ENCODE measurements at regions not wholly inside any gene's neighbourhood (a gene's known extent, or its start where the extent isn't known, plus 50 kb on each side); places are given as distances from the start of the nearest gene placed in this dataset.

GRCh38 chr3:177510693-177511216 is 313.5 kb upstream of the TBL1XR1 start:
- intact Hi-C loops (cut with DNase I): no loop called here
- H3K4me3 ChIP-seq: no peak overlapping the region
- peaks cover 0 to 14% of the 10 kb centered on the region in 2 donors for H3K4me1 ChIP-seq
- H3K36me3 ChIP-seq: no peaks in the 10 kb centered on the region
- H3K27me3 ChIP-seq: no peaks in the 10 kb centered on the region
- TF ChIP-seq CTCF (IDR thresholded peaks at IDR 0.05): no peak
- no peaks in the 10 kb centered on the region for H3K9me3 ChIP-seq
- DNase-seq (ENCODE audit: low spot score in 2 of 2): no peak
- H3K27ac ChIP-seq: no peak overlapping the region

GRCh38 chr3:177512945-177513814 is 315.9 kb upstream of the TBL1XR1 start:
- H3K4me1 ChIP-seq: peaks cover 5 to 23% of the 10 kb centered on the region in 2 donors
- no peaks in the 10 kb centered on the region for H3K36me3 ChIP-seq
- intact Hi-C loops (cut with DNase I): no loop called here
- no peak for TF ChIP-seq CTCF (IDR thresholded peaks at IDR 0.05)
- no peaks in the 10 kb centered on the region for H3K27me3 ChIP-seq
- no peak for DNase-seq (ENCODE audit: low spot score in 2 of 2)
- H3K4me3 ChIP-seq: no peak overlapping the region
- peak overlapping the region; percentile 42 to 60 for H3K27ac ChIP-seq
- no peaks in the 10 kb centered on the region for H3K9me3 ChIP-seq

- Histone ChIP-seq H3K36me3 (no peaks in the 10 kb centered on the region), H3K4me1 (peaks cover 5 to 23% of the 10 kb centered on the region in 2 donors), H3K4me3 (no peak overlapping the region), H3K9me3 (no peaks in the 10 kb centered on the region), H3K27ac (no peak overlapping the region), H3K27me3 (no peaks in the 10 kb centered on the region)
- intact Hi-C loops (cut with DNase I): no loop called here
- TF ChIP-seq CTCF (IDR thresholded peaks at IDR 0.05): no peak
- no peak for DNase-seq (ENCODE audit: low spot score in 2 of 2)
Observed at GRCh38 chr3:177513815-177514610, 316.7 kb upstream of the TBL1XR1 start.

GRCh38 chr3:177514611-177515499 is 317.6 kb upstream of the TBL1XR1 start:
- no peak for TF ChIP-seq CTCF (IDR thresholded peaks at IDR 0.05)
- no peak for DNase-seq (ENCODE audit: low spot score in 2 of 2)
- no peaks in the 10 kb centered on the region for H3K27me3 ChIP-seq
- H3K4me1 ChIP-seq: peaks cover 5 to 23% of the 10 kb centered on the region in 2 donors
- H3K9me3 ChIP-seq: no peaks in the 10 kb centered on the region
- H3K4me3 ChIP-seq: no peak overlapping the region
- H3K27ac ChIP-seq: no peak overlapping the region
- no peaks in the 10 kb centered on the region for H3K36me3 ChIP-seq
- intact Hi-C loops (cut with DNase I): no loop called here

- intact Hi-C loops (cut with DNase I): no loop called here
- H3K9me3 ChIP-seq: no peaks in the 10 kb centered on the region
- no peaks in the 10 kb centered on the region for H3K27me3 ChIP-seq
- peak overlapping the region; percentile 34 to 51 for H3K27ac ChIP-seq
- no peaks in the 10 kb centered on the region for H3K36me3 ChIP-seq
- H3K4me3 ChIP-seq: no peak overlapping the region
- TF ChIP-seq CTCF (IDR thresholded peaks at IDR 0.05): no peak
- DNase-seq (ENCODE audit: low spot score in 2 of 2): no peak
- peaks cover 5 to 23% of the 10 kb centered on the region in 2 donors for H3K4me1 ChIP-seq
Observed at GRCh38 chr3:177515786-177516157, 318.5 kb upstream of the TBL1XR1 start.

Data from ascending aorta (tissue), 2 donors.